PFSK-1 (cell line): ENCODE measurements at regions not wholly inside any gene's neighbourhood (a gene's known extent, or its start where the extent isn't known, plus 50 kb on each side); places are given as distances from the start of the nearest gene placed in this dataset.

Experiments
- POLR2AphosphoS5 ChIP-seq: IDR thresholded peaks from 2 replicates; pipeline ENCODE4 v1.6.1; 2012; ENCODE audit warnings: low read depth, mild to moderate bottlenecking, control low read depth, low read length, moderate library complexity
- REST ChIP-seq, 2 experiments: IDR thresholded peaks; 2 replicates each; pipeline versions ENCODE4 v1.6.1 to v1.8.0; 2011 to 2012; ENCODE audit warnings: low read depth in 2 of 2, low read length in 2 of 2, control low read depth in 1 of 2, inconsistent platforms in 1 of 2, mild to moderate bottlenecking in 1 of 2, moderate library complexity in 1 of 2; ENCODE audit not compliant: insufficient read depth in 1 of 2

DNA sequence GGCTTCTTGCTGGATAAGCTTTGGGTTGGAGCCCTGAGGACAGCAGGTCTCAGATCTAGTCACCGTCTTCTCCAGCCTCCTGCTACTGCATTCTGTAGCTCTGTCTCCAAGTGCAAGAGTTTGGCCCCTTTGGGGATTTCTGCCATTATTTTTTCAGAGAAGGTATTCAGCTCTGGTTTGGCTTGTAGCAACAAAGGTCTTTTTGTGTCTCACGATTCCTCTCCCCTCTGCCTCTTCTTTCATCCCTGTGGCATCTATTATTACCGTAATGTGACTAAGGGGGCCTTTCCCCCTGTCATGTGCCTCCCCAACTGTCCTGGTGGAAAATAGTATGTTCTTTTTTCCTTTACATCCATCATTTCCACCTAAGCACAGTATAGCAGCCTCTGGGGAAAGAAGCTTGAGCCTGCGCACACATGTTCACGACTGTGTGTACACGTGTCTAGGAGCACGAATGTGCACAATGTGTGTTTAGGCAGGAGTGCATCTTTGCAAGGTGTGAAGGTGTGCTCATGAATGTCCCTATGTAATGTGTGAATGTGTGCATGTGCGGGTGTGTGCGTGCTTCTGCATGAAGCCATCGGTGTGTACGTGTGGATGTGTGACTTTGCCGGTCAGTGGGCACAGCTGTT lies 273.9 kb downstream of the ZNF536 start:
- TF ChIP-seq REST (IDR thresholded peaks at IDR 0.05; ENCODE audit: insufficient read depth in 1 of 2, low read depth in 2 of 2, low read length in 2 of 2) (no peak), POLR2AphosphoS5 (no peak)
